ENCODE measurements at regions not wholly inside any gene's neighbourhood (a gene's known extent, or its start where the extent isn't known, plus 50 kb on each side); places are given as distances from the start of the nearest gene placed in this dataset.
A peak's percentile ranks its signal among the peaks of the same experiment; 100 is the strongest.

- 97 to 100% methylated on average over 1 of the region's 1 CpG for WGBS, 2 donors
- intact Hi-C loops (cut with DNase I) = no loop called here
Measured at GRCh38 chr3:30521156-30521715, 85.2 kb upstream of the TGFBR2 start.

GRCh38 chr3:30522476-30522875, 83.9 kb upstream of the TGFBR2 start:
- Histone ChIP-seq H3K9me3 (no peaks in the 10 kb centered on the region), H3K36me3 (no peaks in the 10 kb centered on the region), H3K27me3 (no peaks in the 10 kb centered on the region), H3K4me3 (replicated peaks in 1 of 3) (no peak overlapping the region), H3K4me1 (peaks cover 3 to 9% of the 10 kb centered on the region in 2 donors), H3K27ac (no peak overlapping the region)
- TF ChIP-seq CTCF (IDR thresholded peaks at IDR 0.05) (no peak), POLR2A (IDR thresholded peaks at IDR 0.05) (no peak)
- no peak for DNase-seq
- WGBS, 2 donors = 92 to 96% methylated on average over 8 of the region's 8 CpGs
- intact Hi-C loops (cut with DNase I) = no loop called here

More at GRCh38 chr3:30521156-30521715, 85.2 kb upstream of the TGFBR2 start:
- Histone ChIP-seq H3K27me3 (no peaks in the 10 kb centered on the region), H3K4me3 (replicated peaks in 1 of 3) (no peak overlapping the region), H3K27ac (peak overlapping the region in 1 of 3 donors; percentile 70), H3K9me3 (no peaks in the 10 kb centered on the region), H3K36me3 (no peaks in the 10 kb centered on the region), H3K4me1 (peaks cover 3 to 9% of the 10 kb centered on the region in 2 donors)
- TF ChIP-seq CTCF (IDR thresholded peaks at IDR 0.05) (no peak), POLR2A (IDR thresholded peaks at IDR 0.05) (no peak)
- DNase-seq = no peak

GRCh38 chr3:30523366-30523765, 83.0 kb upstream of the TGFBR2 start:
- Histone ChIP-seq H3K27ac (no peak overlapping the region), H3K27me3 (no peaks in the 10 kb centered on the region), H3K4me3 (replicated peaks in 1 of 3) (no peak overlapping the region), H3K4me1 (peaks cover 0 to 9% of the 10 kb centered on the region in 2 donors), H3K36me3 (no peaks in the 10 kb centered on the region), H3K9me3 (no peaks in the 10 kb centered on the region)
- 94 to 100% methylated on average over 1 of the region's 1 CpG for WGBS, 2 donors
- no peak for DNase-seq
- intact Hi-C loops (cut with DNase I) = no loop called here
- TF ChIP-seq CTCF (IDR thresholded peaks at IDR 0.05) (no peak), POLR2A (IDR thresholded peaks at IDR 0.05) (no peak)

GRCh38 chr3:30524357-30525040, 81.9 kb upstream of the TGFBR2 start:
- intact Hi-C loops (cut with DNase I) = no loop called here
- H3K4me1 ChIP-seq = peaks cover 0 to 3% of the 10 kb centered on the region in 2 donors
- no peaks in the 10 kb centered on the region for H3K36me3 ChIP-seq
- WGBS, 2 donors = 62 to 63% methylated on average over 4 of the region's 4 CpGs
- H3K4me3 ChIP-seq (replicated peaks in 1 of 3) = no peak overlapping the region
- DNase-seq = no peak
- no peaks in the 10 kb centered on the region for H3K9me3 ChIP-seq
- H3K27ac ChIP-seq = no peak overlapping the region
- H3K27me3 ChIP-seq = no peaks in the 10 kb centered on the region
- TF ChIP-seq CTCF (IDR thresholded peaks at IDR 0.05) (no peak), POLR2A (IDR thresholded peaks at IDR 0.05) (no peak)

GRCh38 chr3:30526031-30526430, 80.4 kb upstream of the TGFBR2 start:
- no peak overlapping the region for H3K4me3 ChIP-seq (replicated peaks in 1 of 3)
- H3K27ac ChIP-seq = no peak overlapping the region
- TF ChIP-seq CTCF (IDR thresholded peaks at IDR 0.05) (no peak), POLR2A (IDR thresholded peaks at IDR 0.05) (no peak)
- H3K27me3 ChIP-seq = no peaks in the 10 kb centered on the region
- DNase-seq = no peak
- peaks cover 0 to 3% of the 10 kb centered on the region in 2 donors for H3K4me1 ChIP-seq
- WGBS, 2 donors = 98% methylated on average over 1 of the region's 1 CpG
- H3K36me3 ChIP-seq = no peaks in the 10 kb centered on the region
- intact Hi-C loops (cut with DNase I) = no loop called here
- H3K9me3 ChIP-seq = no peaks in the 10 kb centered on the region
